ENCODE measurements at regions not wholly inside any gene's neighbourhood (a gene's known extent, or its start where the extent isn't known, plus 50 kb on each side); places are given as distances from the start of the nearest gene placed in this dataset.
"Not testable (repeated sequence)": the region's sequence is repeated elsewhere in the genome, so short reads cannot be mapped to it uniquely, and the experiment has no call there.

- DNase-seq (ENCODE audit: low spot score), result no peak
- intact Hi-C loops (cut with DNase I), result no loop called here
These were observed 425.9 kb downstream of the EPHA3 start for GRCh38 chr3:89533275-89533674.

DNA sequence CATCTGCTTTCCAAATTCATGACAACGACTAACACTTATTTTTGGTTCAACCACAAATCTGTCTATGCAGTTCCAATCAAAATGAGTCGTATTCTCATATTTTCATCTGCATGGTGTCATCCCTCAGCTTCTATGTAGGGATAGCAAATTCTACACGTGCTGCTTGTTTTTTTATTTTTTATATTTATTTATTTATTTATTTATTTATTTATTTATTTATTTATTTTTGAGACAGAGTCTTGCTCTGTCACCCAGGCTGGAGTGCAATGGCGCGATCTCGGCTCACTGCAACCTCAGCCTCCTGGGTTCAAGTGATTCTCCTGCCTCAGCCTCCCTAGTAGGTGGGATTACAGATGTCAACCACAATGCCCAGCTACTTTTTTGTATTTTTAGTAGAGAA is 447.2 kb downstream of the EPHA3 start:
- intact Hi-C loops (cut with DNase I); DNase-seq (ENCODE audit: low spot score): not testable (repeated sequence)

- intact Hi-C loops (cut with DNase I), result no loop called here
- DNase-seq (ENCODE audit: low spot score), result no peak
These were observed 451.3 kb downstream of the EPHA3 start for GRCh38 chr3:89558711-89559110.

- intact Hi-C loops (cut with DNase I), result no loop called here
- DNase-seq (ENCODE audit: low spot score), result no peak
These were observed 453.1 kb downstream of the EPHA3 start for GRCh38 chr3:89560568-89560967.

DNA sequence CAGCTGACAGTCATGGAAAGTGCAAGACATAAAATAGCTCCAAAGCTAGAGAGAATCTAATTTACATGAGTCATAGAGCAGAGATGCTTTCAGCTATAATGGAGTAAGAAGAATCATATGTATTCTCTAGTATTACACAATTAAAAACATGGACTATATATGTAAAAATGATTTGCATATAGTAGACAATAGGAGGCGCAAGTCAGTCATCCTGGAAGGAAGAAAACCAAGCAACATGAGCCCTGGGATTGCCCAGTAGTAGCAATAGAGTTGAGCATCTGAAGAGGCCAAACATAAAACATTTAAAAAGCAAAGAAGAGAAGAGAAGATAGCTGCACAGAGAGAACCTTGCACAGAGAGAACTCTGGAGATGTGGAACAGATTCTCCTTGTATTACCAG is 455.0 kb downstream of the EPHA3 start:
- intact Hi-C loops (cut with DNase I), result no loop called here
- DNase-seq (ENCODE audit: low spot score), result no peak

GRCh38 chr3:89565098-89565497 is 457.7 kb downstream of the EPHA3 start:
- intact Hi-C loops (cut with DNase I), result no loop called here

GRCh38 chr3:89570465-89570864 is 463.0 kb downstream of the EPHA3 start:
- DNase-seq (ENCODE audit: low spot score), result no peak
- intact Hi-C loops (cut with DNase I), result no loop called here

More at GRCh38 chr3:89565098-89565497, 457.7 kb downstream of the EPHA3 start:
- DNase-seq (ENCODE audit: low spot score), result no peak

DNA sequence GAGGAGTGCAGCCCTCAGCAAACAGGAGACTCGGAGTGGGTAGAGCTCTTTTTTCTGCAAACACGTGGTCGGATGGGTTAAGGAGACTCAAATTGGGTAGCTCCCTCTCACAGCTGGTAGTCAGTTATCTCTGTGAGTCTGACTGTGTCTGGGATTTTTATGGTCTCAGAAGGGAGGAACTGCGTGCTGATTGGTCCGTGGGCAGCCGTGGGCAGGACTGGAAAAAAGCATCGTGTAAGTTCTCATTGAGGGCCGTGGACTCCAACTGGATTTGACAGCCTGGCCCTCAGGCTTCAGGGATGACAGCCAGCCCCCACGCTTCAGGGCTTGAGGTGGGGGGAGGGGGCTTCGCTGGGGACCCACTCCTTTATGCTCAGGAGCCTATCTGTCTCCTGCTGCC is 463.9 kb downstream of the EPHA3 start:
- intact Hi-C loops (cut with DNase I), result no loop called here
- DNase-seq (ENCODE audit: low spot score), result no peak

DNA sequence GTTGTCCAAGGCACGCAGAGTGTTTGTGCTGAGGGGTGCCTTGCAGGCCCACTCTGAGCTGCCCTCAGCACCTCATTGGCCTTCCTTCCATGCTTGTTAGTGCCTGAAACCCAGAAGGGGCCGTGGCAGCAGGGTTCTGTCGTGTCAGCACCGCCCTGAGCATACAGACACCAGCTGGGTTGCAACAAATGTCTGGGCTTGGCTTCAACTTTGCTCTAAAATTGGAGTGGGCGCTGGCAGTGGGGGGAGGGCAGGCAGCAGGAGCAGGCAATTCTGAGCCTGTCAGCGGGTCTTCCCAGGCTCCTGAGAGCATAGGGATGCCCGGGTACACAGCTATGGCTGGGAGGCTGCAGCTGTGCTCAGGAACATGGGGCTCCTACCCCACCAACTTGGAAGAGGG is 464.3 kb downstream of the EPHA3 start:
- DNase-seq (ENCODE audit: low spot score), result no peak
- intact Hi-C loops (cut with DNase I), result no loop called here

GRCh38 chr3:89572261-89572660 is 464.8 kb downstream of the EPHA3 start:
- DNase-seq (ENCODE audit: low spot score), result no peak
- intact Hi-C loops (cut with DNase I), result no loop called here

GRCh38 chr3:89576417-89576816 is 469.0 kb downstream of the EPHA3 start:
- intact Hi-C loops (cut with DNase I), result no loop called here
- DNase-seq (ENCODE audit: low spot score), result no peak

DNA sequence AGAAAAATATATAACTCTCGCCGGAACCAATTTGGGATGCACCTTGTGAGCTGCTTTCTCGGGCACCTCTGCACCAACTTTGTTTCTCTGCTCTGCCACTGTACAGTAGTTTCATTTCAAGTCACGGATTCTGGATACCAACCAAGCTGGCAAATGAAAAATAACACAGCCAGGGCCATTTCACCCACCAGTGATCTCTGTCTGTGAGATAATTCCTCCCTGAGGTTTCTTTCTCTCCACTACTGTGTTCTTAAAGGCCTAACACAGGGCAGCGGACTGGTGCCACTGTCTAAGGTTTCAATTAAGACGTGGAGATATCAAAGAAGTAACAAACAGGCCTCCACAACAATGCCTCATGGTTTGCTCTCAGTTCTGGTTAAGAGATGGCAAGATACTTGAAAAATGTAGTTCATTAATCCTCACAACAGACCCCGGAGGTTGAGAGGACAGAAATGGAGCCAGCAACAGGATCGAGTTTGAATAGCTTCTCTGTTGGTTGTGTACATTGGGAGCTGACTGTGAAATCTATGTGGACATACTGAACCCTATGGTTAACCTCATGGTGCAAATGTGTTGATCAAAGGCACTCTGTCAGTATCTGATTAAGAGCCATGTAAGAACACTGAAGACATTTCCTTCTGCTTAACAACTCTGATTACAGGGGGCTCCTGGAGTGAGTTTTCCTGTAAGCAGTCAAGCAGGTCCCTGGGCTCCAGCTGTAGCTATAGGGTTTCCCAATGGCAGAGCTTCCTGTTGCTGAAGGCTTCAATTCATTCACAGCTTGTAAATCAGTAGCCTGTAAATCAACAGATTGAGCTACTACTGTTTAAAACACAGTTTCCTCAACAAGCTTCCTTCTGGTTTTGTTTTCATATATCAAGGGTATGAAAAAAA is 470.5 kb downstream of the EPHA3 start:
- intact Hi-C loops (cut with DNase I), result no loop called here
- DNase-seq (ENCODE audit: low spot score), result no peak

DNA sequence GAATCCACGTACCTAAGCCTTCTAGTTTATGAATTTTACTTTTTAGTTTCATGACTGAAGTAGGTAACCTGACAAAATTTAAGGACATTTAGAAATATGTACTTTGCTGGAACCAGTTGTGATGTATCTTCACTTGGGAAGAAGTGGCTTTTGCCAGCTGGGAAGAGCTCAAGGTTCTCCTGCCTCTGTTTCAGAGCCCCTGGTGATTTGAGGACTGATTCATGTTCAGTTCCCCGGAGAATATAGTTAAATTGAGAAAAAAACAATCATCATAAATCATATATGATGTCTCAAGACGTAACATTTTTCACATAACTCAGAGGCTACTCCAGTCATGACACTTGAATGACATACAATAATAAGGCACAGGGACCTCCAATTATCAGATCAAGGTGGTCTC is 473.4 kb downstream of the EPHA3 start:
- intact Hi-C loops (cut with DNase I), result no loop called here
- DNase-seq (ENCODE audit: low spot score), result no peak

DNA sequence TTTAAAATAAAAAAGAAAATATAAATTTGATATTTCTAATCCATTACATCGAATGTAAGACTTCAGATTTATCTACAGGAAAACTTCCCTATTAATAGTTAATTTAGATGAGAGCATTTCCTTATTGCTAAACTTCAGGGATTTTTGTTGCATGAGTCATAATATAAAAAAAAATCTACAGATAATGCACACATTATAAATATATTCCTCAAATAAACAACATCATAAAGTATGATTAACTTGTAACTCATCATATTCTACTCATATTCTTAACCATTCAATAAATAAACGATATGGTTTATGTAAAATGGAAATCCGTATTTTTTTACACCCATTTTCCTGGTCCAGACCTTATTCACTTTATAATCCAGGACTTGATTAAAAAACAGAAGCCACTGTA is 477.0 kb downstream of the EPHA3 start:
- no peak for DNase-seq (ENCODE audit: low spot score)
- intact Hi-C loops (cut with DNase I), result no loop called here

GRCh38 chr3:89586256-89586655 is 478.8 kb downstream of the EPHA3 start:
- intact Hi-C loops (cut with DNase I), result no loop called here

DNA sequence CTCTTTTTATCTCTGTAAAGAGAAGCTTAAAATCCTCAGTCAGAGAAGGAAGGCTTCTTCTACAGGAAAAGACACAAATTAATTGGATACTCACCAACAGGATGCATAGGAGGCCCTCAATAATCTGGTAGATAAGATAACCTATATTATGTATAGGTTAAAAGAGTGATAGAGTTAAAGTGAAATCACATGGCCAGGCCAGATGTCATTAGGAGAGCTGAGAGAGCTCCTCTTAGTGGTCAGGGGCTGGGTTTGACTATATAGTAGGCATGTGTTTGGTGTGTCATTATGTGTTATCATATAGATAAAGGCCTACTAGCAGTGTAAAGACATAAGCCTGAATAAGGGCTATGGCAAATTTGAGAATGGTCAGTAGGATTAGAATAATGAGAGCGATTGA is 479.3 kb downstream of the EPHA3 start:
- intact Hi-C loops (cut with DNase I), result no loop called here

More at GRCh38 chr3:89586256-89586655, 478.8 kb downstream of the EPHA3 start:
- no peak for DNase-seq (ENCODE audit: low spot score)

GRCh38 chr3:89606151-89606550 is 498.7 kb downstream of the EPHA3 start:
- no peak for DNase-seq (ENCODE audit: low spot score)
- intact Hi-C loops (cut with DNase I), result no loop called here

More for the DNA sequence above, 479.3 kb downstream of the EPHA3 start:
- DNase-seq (ENCODE audit: low spot score), result no peak

DNA sequence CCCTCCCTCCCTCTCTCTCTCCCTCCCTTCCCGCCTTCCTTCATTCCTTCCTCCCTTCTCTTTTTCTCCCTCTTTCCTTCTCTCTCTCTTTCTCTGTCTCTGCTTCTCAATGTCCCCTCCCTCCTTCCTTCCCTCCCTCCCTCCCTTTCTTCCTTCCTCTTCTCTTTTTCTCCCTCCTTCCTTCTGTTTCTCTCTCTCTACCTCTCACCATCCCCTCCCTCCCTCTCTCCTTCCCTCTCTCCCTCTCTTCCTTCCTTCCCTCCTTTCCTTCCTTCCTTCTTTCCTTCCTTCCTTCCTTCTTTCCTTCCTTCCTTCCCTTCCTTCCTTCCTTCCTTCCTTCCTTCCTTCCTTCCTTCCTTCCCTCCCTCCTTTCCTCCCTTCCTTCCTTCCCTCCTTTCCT is 504.6 kb downstream of the EPHA3 start:
- DNase-seq (ENCODE audit: low spot score), result no peak
- intact Hi-C loops (cut with DNase I), result no loop called here

DNA sequence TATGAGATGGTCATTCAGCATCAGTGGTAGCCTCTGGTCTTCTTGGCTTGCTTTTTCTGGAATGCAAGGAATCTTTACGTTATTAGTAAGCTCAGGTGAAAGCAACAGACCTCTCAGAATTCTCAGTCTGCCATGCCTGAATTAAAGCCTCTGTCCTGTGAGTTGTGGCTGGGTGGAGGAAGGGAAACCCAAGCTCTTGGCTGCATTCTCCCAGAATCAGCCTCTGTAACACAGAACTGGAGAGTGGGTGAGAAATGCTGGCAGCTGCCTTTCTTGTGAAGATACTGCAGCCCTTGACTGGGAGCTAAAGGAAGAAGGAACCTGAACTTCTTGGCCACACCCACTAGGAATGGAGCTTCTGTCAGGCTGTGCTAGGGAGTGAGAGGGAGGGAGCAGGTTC is 505.8 kb downstream of the EPHA3 start:
- intact Hi-C loops (cut with DNase I), result no loop called here
- DNase-seq (ENCODE audit: low spot score), result no peak

- intact Hi-C loops (cut with DNase I), result no loop called here
- no peak for DNase-seq (ENCODE audit: low spot score)
These were observed 510.3 kb downstream of the EPHA3 start for GRCh38 chr3:89617706-89618105.

DNA sequence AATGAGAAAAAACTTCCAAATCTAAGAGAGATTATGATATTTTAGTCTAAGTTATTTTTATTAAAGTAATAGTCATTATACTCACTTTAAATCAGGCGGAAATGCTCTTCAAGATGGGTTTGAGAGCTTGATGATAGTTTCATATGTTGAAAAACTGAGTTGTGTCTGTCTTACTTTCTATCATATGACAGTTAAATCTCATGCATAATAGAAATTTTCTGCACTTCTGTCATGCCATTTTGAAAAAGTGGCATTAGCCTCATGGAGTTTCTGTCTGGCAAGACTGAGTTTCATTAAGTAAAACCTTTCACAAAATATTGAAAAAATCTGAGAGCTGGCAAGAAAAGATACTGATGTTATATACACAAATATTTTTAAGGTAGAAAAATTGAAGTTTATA is 511.8 kb downstream of the EPHA3 start:
- DNase-seq (ENCODE audit: low spot score), result no peak
- intact Hi-C loops (cut with DNase I), result no loop called here

All from posterior vena cava (tissue), 2 donors.